ENCODE measurements at regions not wholly inside any gene's neighbourhood (a gene's known extent, or its start where the extent isn't known, plus 50 kb on each side); places are given as distances from the start of the nearest gene placed in this dataset.

DNA sequence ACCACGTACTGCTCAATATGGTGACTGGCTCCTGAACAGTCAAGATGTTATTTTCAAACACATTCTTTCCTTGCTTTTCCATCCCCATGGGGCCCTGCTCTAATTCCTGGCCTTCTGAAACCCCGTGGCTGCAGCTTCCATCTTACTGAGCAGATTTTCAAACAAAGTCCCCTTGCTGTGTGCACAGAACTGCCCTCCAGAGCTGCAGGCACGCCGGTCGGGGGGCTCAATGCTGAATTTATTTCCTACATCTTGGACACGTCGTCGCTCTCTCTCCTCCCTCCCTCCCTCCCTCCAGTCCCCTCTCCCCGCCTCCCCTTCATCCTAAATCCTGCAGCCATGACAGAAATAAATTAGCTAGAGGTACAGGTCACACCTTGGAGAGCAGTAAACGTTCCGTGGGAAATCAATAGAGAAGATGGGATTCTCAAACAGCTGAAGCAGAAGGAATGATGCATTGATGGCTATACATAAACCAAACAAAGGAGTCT is 243.1 kb upstream of the BLID start:
- CTCF ChIA-PET: no interaction called here
- H3K27me3 Mint-ChIP-seq: no peaks in the 10 kb centered on the region
- H3K27ac Mint-ChIP-seq: no peak overlapping the region
- TF ChIP-seq, protein P1, sequence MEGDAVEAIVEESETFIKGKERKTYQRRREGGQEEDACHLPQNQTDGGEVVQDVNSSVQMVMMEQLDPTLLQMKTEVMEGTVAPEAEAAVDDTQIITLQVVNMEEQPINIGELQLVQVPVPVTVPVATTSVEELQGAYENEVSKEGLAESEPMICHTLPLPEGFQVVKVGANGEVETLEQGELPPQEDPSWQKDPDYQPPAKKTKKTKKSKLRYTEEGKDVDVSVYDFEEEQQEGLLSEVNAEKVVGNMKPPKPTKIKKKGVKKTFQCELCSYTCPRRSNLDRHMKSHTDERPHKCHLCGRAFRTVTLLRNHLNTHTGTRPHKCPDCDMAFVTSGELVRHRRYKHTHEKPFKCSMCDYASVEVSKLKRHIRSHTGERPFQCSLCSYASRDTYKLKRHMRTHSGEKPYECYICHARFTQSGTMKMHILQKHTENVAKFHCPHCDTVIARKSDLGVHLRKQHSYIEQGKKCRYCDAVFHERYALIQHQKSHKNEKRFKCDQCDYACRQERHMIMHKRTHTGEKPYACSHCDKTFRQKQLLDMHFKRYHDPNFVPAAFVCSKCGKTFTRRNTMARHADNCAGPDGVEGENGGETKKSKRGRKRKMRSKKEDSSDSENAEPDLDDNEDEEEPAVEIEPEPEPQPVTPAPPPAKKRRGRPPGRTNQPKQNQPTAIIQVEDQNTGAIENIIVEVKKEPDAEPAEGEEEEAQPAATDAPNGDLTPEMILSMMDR (IDR thresholded peaks at IDR 0.05): no peak
- no peaks in the 10 kb centered on the region for H3K4me1 Mint-ChIP-seq (ENCODE audit: low read depth)
- ATAC-seq (no peak), DNase-seq (no peak)
- intact Hi-C loops (cut with micrococcal nuclease): no loop called here
- H3K36me3 Mint-ChIP-seq (ENCODE audit: low read depth): no peaks in the 10 kb centered on the region
- H3K9me3 Mint-ChIP-seq: peaks cover 2% of the 10 kb centered on the region
- POLR2A ChIA-PET: no interaction called here
- H3K4me3 Mint-ChIP-seq: no peak overlapping the region

DNA sequence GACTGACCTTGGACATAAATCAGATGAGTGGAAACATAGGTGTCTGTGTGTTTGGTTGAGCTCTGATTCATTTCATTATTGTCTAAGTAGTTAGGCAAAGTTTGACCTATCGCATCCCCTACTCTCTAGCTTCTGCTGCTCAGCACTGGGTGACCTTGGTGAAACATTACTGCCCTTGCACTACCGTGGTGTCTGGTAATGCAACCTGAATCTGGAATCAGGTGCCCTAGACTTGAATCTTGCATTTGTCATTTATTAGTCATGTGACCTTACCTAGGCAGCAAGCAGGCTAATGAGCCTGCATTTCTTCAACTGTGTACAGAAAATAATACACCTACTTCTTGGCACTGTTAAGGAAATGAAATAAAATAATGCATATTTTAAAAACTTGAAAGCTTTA is 242.3 kb upstream of the BLID start:
- H3K27ac Mint-ChIP-seq: no peak overlapping the region
- POLR2A ChIA-PET: no interaction called here
- H3K9me3 Mint-ChIP-seq: peaks cover 2% of the 10 kb centered on the region
- H3K4me1 Mint-ChIP-seq (ENCODE audit: low read depth): no peaks in the 10 kb centered on the region
- no peak overlapping the region for H3K4me3 Mint-ChIP-seq
- ATAC-seq (no peak), DNase-seq (no peak)
- CTCF ChIA-PET: interaction anchor here (1.0 kb wide), 1 partner anchor 46 kb away, joined by 3 read pairs; no protein-coding TSS in a partner anchor
- intact Hi-C loops (cut with micrococcal nuclease): no loop called here
- H3K27me3 Mint-ChIP-seq: no peaks in the 10 kb centered on the region
- no peaks in the 10 kb centered on the region for H3K36me3 Mint-ChIP-seq (ENCODE audit: low read depth)
- TF ChIP-seq, protein P1 (IDR thresholded peaks at IDR 0.05): no peak

DNA sequence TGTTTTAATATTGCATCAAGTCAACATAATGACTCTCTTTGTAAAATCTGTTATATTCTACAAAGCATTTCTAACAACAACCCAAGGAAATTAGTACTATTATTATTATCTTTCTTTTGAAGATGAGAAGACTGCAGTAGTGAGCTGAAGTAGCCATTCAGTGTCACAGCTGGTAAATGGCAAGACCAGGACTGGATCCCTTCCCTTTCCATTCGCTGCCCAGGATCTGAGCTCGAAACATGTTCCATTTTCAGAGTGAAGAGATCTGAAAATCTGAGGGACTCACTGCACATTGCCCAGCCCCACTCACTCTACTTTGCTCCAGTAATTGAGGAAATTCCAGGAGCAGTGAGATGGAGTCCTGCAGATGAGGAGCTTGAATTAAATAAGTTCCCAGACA is 240.0 kb upstream of the BLID start:
- no peak overlapping the region for H3K4me3 Mint-ChIP-seq
- POLR2A ChIA-PET: interaction anchor here (0.9 kb wide), 1 partner anchor 11 kb away, joined by 3 read pairs; no protein-coding TSS in a partner anchor
- peaks cover 2% of the 10 kb centered on the region for H3K9me3 Mint-ChIP-seq
- H3K27ac Mint-ChIP-seq: no peak overlapping the region
- CTCF ChIA-PET: no interaction called here
- DNase-seq (no peak), ATAC-seq (no peak)
- TF ChIP-seq, protein P1 (IDR thresholded peaks at IDR 0.05): no peak
- no peaks in the 10 kb centered on the region for H3K4me1 Mint-ChIP-seq (ENCODE audit: low read depth)
- H3K27me3 Mint-ChIP-seq: no peaks in the 10 kb centered on the region
- no peaks in the 10 kb centered on the region for H3K36me3 Mint-ChIP-seq (ENCODE audit: low read depth)
- intact Hi-C loops (cut with micrococcal nuclease): no loop called here

DNA sequence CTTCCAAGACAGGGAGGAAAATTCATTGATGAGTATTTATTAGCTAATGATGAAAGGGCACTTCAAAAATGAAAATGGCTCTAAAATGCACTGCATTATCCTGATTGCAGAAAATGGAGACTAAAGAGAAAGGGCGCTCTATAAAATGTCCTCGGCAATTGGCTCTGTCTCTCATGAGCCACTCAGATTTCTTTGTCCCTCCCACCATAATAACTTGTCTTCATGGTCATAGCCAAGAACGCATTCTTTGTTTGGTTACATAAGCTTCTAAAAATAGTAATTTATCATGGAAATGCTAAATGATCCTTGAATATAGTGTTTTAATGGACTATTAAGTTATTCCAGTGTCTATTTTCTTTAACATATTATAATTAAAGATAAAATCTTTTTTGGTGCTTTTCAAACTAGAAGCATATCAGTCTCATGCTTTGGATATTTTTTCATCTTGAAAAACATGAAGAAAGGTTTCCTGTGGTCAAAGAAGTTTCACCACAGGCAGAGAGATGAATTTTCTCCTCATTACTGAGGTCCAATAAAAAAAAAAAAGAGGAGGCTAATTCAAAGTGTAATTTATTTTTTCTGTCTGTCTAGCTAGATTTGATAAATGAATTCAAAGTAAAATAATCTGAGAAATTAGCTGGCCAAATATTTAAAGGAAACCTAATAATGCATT is 238.1 kb upstream of the BLID start:
- CTCF ChIA-PET: no interaction called here
- no peaks in the 10 kb centered on the region for H3K36me3 Mint-ChIP-seq (ENCODE audit: low read depth)
- H3K4me1 Mint-ChIP-seq (ENCODE audit: low read depth): no peaks in the 10 kb centered on the region
- no peak for ATAC-seq
- H3K27ac Mint-ChIP-seq: no peak overlapping the region
- POLR2A ChIA-PET: no interaction called here
- no peak overlapping the region for H3K4me3 Mint-ChIP-seq
- DNase-seq: no peak
- TF ChIP-seq, protein P1 (IDR thresholded peaks at IDR 0.05): no peak
- peaks cover 2% of the 10 kb centered on the region for H3K9me3 Mint-ChIP-seq
- H3K27me3 Mint-ChIP-seq: no peaks in the 10 kb centered on the region
- intact Hi-C loops (cut with micrococcal nuclease): no loop called here

DNA sequence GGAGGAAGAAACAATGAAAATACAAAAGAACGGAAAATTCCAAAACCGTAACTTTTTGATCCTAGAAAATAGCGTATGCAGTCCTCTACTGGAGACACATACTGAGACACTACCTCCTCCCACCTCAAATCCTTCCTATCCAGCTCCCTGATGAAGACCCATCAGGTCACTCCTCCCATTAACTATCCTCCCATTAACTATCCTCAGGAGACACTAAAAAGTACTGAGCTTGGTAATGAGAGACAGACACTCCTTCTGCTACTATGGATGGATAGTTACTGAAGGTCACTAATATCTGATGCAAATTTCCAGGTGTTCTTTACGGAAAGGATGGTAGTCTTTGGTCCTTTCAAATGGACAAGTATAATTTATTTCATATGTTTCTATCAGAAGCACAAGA is 237.5 kb upstream of the BLID start:
- no peak overlapping the region for H3K4me3 Mint-ChIP-seq
- intact Hi-C loops (cut with micrococcal nuclease): no loop called here
- H3K4me1 Mint-ChIP-seq (ENCODE audit: low read depth): no peaks in the 10 kb centered on the region
- no peaks in the 10 kb centered on the region for H3K36me3 Mint-ChIP-seq (ENCODE audit: low read depth)
- ChIA-PET CTCF (no interaction called here), POLR2A (no interaction called here)
- H3K27me3 Mint-ChIP-seq: no peaks in the 10 kb centered on the region
- TF ChIP-seq, protein P1 (IDR thresholded peaks at IDR 0.05): no peak
- ATAC-seq (no peak), DNase-seq (no peak)
- H3K27ac Mint-ChIP-seq: no peak overlapping the region
- peaks cover 2% of the 10 kb centered on the region for H3K9me3 Mint-ChIP-seq

Measured in activated CD8-positive, alpha-beta T cell treated with anti-CD3 and anti-CD28 coated beads for 36 hours (primary cell).